GM12891 (cell line): ENCODE measurements at regions not wholly inside any gene's neighbourhood (a gene's known extent, or its start where the extent isn't known, plus 50 kb on each side); places are given as distances from the start of the nearest gene placed in this dataset.

Experiments used
- PAX5 ChIP-seq: IDR thresholded peaks from 2 replicates; pipeline ENCODE4 v1.6.1; 2011; ENCODE audit warnings: low read length, moderate library complexity, mild to moderate bottlenecking; ENCODE audit not compliant: insufficient read depth, severe bottlenecking
- POLR2A ChIP-seq: IDR thresholded peaks from 2 replicates; pipeline ENCODE4 v1.6.1; 2011; ENCODE audit warnings: low read depth, low read length, control low read depth
- POLR2AphosphoS5 ChIP-seq: IDR thresholded peaks from 2 replicates; pipeline ENCODE4 v1.6.1; 2011; ENCODE audit warnings: low read depth, low read length, control low read depth
- POU2F2 ChIP-seq: IDR thresholded peaks from 2 replicates; pipeline ENCODE4 v1.6.1; 2011; ENCODE audit warnings: low read depth, mild to moderate bottlenecking, control low read depth, low read length, moderate library complexity
- SPI1 ChIP-seq: IDR thresholded peaks from 2 replicates; pipeline ENCODE4 v1.6.1; 2011; ENCODE audit warnings: low read depth, low read length, control low read depth
- TAF1 ChIP-seq: IDR thresholded peaks from 2 replicates; pipeline ENCODE4 v1.6.1; 2011; ENCODE audit warnings: low read depth, low read length, control low read depth

DNA sequence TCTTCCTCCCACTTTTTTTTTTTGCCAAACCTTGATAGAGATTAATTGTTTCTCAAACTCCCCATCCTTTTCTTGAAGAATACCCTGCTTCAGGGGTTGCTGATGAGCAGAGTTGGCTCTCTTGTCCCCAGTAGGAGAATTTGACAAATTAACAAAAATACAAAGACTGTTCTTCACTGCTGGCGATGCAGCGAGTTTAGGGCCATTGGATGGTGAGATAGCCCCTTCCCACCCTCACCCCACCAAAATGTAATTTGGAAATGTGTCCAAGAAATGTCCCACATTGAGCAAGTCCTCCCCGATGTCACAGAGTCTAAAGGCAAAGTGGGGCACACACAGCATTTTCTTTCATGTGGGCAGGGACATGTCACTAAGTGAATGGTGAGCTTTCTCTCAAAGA is 136.0 kb upstream of the RARB start:
- TF ChIP-seq POLR2A, result no peak
- no peak for TF ChIP-seq TAF1
- no peak for TF ChIP-seq POLR2AphosphoS5
- TF ChIP-seq PAX5, result no peak
- TF ChIP-seq POU2F2, result no peak
- TF ChIP-seq SPI1, result no peak
